Fibroblast of villous mesenchyme (primary cell): ENCODE measurements at regions not wholly inside any gene's neighbourhood (a gene's known extent, or its start where the extent isn't known, plus 50 kb on each side); places are given as distances from the start of the nearest gene placed in this dataset.
A peak's percentile ranks its signal among the peaks of the same experiment; 100 is the strongest.

ENCODE experiments used
- DNase-seq: peaks from one replicate; pipeline ENCODE4 v3.0.0-alpha.2; 2010; ENCODE audit warnings: low read depth
- H3K4me3 ChIP-seq: 2 replicates; pipeline ENCODE4 v1.5.1; 2011; ENCODE audit warnings: low read depth, mild to moderate bottlenecking, low read length
- TF ChIP-seq, protein P1 (sequence below): IDR thresholded peaks from 2 replicates; pipeline ENCODE4 v1.5.1; 2012; ENCODE audit warnings: low read depth, mild to moderate bottlenecking, low read length; ENCODE audit not compliant: insufficient read depth

GRCh38 chr13:109336730-109337129, 449.7 kb downstream of the IRS2 start:
- no peak overlapping the region for H3K4me3 ChIP-seq
- DNase-seq = peak; percentile 82
- TF ChIP-seq, protein P1, sequence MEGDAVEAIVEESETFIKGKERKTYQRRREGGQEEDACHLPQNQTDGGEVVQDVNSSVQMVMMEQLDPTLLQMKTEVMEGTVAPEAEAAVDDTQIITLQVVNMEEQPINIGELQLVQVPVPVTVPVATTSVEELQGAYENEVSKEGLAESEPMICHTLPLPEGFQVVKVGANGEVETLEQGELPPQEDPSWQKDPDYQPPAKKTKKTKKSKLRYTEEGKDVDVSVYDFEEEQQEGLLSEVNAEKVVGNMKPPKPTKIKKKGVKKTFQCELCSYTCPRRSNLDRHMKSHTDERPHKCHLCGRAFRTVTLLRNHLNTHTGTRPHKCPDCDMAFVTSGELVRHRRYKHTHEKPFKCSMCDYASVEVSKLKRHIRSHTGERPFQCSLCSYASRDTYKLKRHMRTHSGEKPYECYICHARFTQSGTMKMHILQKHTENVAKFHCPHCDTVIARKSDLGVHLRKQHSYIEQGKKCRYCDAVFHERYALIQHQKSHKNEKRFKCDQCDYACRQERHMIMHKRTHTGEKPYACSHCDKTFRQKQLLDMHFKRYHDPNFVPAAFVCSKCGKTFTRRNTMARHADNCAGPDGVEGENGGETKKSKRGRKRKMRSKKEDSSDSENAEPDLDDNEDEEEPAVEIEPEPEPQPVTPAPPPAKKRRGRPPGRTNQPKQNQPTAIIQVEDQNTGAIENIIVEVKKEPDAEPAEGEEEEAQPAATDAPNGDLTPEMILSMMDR = no peak

DNA sequence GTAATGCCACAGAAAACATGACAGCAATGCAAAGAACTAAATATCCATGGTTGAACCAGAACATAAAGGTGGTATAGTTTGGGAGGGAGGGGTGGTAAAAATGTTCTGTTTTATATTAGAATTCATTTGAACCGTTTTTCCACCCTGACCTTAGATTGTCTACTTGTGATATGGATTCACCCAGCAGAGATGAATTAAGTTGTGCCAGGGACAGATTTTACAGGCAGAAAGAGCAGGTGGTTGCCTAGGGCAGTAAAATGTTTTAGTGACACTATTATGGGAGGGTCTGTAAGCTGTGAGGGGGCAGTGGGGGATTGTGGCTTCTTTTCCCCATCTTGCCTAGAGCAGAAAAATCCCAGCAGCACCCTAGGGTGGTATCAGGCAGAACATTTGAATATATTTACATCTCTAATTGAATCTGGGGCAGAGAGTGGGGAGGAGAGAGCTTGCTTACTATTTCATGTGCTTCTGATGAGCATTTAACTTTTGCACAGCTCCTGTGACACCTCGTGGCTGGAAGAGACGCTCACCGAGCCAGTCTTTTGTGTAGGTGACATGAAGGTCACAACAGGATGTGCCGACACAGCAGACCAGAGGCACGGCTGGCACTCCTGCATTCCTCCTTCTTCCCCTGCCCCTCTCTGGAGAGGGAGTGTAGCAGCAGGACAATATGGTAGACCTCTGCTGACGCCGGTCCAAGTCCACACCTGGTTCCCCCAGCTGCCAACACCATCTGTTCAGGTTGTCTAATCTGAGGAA, 452.3 kb downstream of the IRS2 start:
- TF ChIP-seq, protein P1 = no peak
- no peak overlapping the region for H3K4me3 ChIP-seq
- no peak for DNase-seq

DNA sequence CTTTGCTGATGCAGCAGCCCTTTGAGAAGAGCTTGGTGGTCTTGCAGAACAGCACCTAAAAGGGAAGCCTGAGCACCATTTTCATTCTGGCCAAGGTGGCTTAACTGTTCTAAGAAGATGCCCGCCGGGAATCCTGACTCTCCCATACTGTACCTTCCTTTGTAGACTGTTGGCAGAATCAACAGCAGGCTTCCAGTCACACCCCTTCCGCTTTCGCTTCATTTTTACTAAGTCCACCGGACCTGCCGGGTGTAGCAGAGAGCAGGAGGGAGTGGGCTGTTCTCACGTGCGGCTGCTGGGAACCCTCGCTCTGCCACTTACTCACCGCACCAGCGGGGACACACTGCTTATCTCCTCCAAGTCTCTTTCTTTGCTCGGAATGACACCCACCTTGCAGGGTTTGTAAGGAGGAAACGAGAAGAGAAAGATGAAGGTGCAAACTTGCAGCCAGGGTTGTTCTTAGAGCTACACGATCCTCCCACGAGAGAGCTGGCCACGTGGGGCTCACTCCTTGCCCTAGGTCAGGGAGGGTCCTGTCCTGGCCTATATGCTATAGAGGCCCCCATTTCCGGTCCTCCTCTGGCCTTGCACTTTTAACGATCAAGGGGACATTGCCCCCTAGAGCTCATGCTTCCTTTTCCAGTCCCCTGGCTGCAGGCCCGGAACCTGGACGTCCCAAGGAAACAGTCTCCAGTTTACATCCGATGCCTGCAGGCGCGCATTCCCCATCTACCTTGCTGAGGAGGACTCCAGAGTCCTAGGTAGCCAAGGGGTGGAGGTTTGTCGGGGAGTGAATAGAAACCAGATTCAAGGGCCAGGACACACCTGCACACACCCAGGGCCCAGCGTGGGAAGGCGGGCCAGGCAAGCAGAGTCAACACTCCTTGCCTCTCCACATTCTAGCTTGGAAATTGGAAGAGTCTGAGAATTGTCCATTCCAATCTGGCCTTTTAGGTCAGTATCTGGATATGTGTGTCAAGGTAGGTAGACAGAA, 453.6 kb downstream of the IRS2 start:
- TF ChIP-seq, protein P1 = no peak
- no peak for DNase-seq
- no peak overlapping the region for H3K4me3 ChIP-seq

DNA sequence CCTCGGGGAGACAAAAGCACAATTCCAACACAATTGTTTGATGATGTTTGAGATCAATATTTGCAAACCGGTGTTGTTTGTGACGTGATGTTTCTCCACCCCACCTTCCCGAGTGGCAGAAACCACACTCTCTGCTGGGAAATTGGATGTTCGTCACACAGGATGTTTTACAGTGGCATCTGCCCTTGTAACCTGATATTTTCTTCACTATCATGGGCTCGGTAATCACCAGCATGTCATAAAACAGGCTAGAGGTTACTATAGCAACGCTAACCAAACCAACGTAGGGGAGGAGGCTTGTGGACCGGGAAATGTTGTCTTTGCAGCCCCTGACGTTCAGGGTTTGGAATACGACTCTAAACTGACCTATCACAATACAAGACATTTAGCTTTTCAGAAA, 454.5 kb downstream of the IRS2 start:
- TF ChIP-seq, protein P1 = no peak
- DNase-seq = peak; percentile 96
- no peak overlapping the region for H3K4me3 ChIP-seq

DNA sequence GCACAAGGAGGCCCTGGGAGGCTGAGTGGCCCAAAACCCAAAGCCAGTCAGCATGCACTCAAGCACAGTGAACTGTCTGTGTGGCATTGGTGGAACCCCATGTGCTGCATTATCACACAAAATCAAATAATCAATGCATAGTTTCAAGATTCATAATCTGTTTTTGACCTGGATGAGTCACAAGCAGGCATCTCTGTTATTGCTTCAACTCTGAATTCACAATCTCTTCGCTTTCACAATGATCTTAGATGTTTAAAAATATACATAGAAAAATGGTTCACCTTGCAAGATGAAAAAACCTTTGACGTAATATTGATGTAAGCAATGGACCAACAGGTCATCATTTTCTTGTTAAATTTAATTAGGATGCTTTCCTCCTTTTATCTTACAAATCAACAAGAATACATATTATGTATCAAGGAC, 455.4 kb downstream of the IRS2 start:
- DNase-seq = peak; percentile 59
- no peak overlapping the region for H3K4me3 ChIP-seq
- TF ChIP-seq, protein P1 = no peak

GRCh38 chr13:109330123-109330522, 456.3 kb downstream of the IRS2 start:
- DNase-seq = no peak
- no peak overlapping the region for H3K4me3 ChIP-seq
- TF ChIP-seq, protein P1 = no peak
